Astrocyte (in vitro differentiated cells and primary cell): ENCODE measurements at regions not wholly inside any gene's neighbourhood (a gene's known extent, or its start where the extent isn't known, plus 50 kb on each side); places are given as distances from the start of the nearest gene placed in this dataset.

Experiments used
- CTCF ChIP-seq: IDR thresholded peaks from 2 replicates; pipeline ENCODE4 v1.5.1; 2011; ENCODE audit warnings: low read depth, mild to moderate bottlenecking, inconsistent platforms, low read length, moderate library complexity; ENCODE audit not compliant: insufficient read depth
- EZH2 ChIP-seq: IDR thresholded peaks from 2 replicates; pipeline ENCODE4 v1.6.1; 2012; ENCODE audit warnings: mild to moderate bottlenecking, low read length, inconsistent platforms; ENCODE audit not compliant: insufficient read depth

GRCh38 chr2:105469781-105470180, 70.9 kb upstream of the FHL2 start:
- no peak for TF ChIP-seq CTCF
- TF ChIP-seq EZH2, result no peak
